Kidney (tissue), 13 donors: ENCODE measurements at regions not wholly inside any gene's neighbourhood (a gene's known extent, or its start where the extent isn't known, plus 50 kb on each side); places are given as distances from the start of the nearest gene placed in this dataset.
A peak's percentile ranks its signal among the peaks of the same experiment; 100 is the strongest.

Source experiments
- DNase-seq, 5 donors: peaks; one replicate each; pipeline ENCODE4 v3.0.0-alpha.2; 2013 to 2020
- FAIRE-seq: peaks from 2 replicates; lab custom pipeline; 2012; peaks lifted over from hg19 to GRCh38; lab: Jason Lieb, UNC
- H3K27ac ChIP-seq, 2 donors: one replicate each; pipeline ENCODE4 v1.7.0; 2013; ENCODE audit warnings: low read depth in 2 of 2, low read length in 2 of 2, inconsistent platforms in 1 of 2
- H3K27me3 ChIP-seq: one replicate; pipeline ENCODE4 v1.7.1; 2013; ENCODE audit warnings: low read length, inconsistent platforms; ENCODE audit not compliant: control insufficient read depth, insufficient read depth
- H3K36me3 ChIP-seq, 3 donors: one replicate each; pipeline versions ENCODE4 v1.7.0 to v1.7.1; 2013; ENCODE audit warnings: low read length in 3 of 3, control low read depth in 1 of 3, inconsistent platforms in 1 of 3; ENCODE audit not compliant: insufficient read depth in 3 of 3, control insufficient read depth in 2 of 3
- H3K4me1 ChIP-seq, 3 donors: one replicate each; pipeline versions ENCODE4 v1.7.0 to v1.7.1; 2013; ENCODE audit warnings: low read length in 3 of 3, inconsistent platforms in 1 of 3, low read depth in 1 of 3; ENCODE audit not compliant: control insufficient read depth in 2 of 3, insufficient read depth in 2 of 3
- H3K4me3 ChIP-seq, 3 donors: one replicate each; pipeline versions ENCODE4 v1.7.0 to v1.8.1; 2013; ENCODE audit warnings: low read length in 3 of 3, control low read depth in 1 of 3, inconsistent platforms in 1 of 3
- H3K9ac ChIP-seq, 3 donors: one replicate each; pipeline versions ENCODE4 v1.7.0 to v1.7.1; 2013; ENCODE audit warnings: low read length in 3 of 3, control low read depth in 1 of 3, inconsistent platforms in 1 of 3
- H3K9me3 ChIP-seq, 3 donors: one replicate each; pipeline versions ENCODE4 v1.7.0 to v1.7.1; 2013; ENCODE audit warnings: low read length in 3 of 3, control low read depth in 1 of 3, inconsistent platforms in 1 of 3; ENCODE audit not compliant: control insufficient read depth in 2 of 3, insufficient read depth in 1 of 3
- intact Hi-C: fragments of 100-400 bp; cut with DNase I; formaldehyde crosslinking; loops from one replicate; pipeline ENCODE4 v1.11.1; 2022
- TF ChIP-seq, protein P1 (sequence below): IDR thresholded peaks from 3 replicates; pipeline ENCODE4 v1.5.1; 2012; ENCODE audit warnings: mild to moderate bottlenecking, moderate library complexity, borderline replicate concordance; ENCODE audit not compliant: insufficient read depth; ENCODE audit errors: extremely low read depth
- donor health status: control.
- donor health status: control.
- donor health status: control.
- donor health status: control.
- donor health status: control.
- donor health status: DM: yes; HTN: yes; CAD: no.
- donor health status: Normal renal cell carcinoma (clear cell type).

DNA sequence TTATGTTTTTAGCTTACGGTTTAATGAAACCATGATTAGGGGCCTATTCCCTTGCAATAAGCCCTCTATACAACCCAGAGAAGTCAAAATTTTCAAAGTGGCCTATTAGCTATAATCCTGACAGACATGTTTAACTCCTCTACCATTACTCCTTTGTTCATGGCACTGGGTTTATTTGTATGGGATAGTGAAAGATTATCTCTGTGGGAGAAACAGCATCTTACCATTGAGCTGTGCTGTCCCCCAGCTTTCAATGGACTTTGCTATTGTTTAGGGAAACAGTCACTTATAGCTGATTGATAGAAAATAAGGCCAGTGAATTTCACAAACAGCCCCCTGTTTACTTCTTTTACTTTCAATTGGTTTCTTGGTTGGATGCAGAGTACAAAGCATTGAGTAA lies 675.2 kb upstream of the GCFC2 start:
- H3K27me3 ChIP-seq, result no peaks in the 10 kb centered on the region
- TF ChIP-seq, protein P1, sequence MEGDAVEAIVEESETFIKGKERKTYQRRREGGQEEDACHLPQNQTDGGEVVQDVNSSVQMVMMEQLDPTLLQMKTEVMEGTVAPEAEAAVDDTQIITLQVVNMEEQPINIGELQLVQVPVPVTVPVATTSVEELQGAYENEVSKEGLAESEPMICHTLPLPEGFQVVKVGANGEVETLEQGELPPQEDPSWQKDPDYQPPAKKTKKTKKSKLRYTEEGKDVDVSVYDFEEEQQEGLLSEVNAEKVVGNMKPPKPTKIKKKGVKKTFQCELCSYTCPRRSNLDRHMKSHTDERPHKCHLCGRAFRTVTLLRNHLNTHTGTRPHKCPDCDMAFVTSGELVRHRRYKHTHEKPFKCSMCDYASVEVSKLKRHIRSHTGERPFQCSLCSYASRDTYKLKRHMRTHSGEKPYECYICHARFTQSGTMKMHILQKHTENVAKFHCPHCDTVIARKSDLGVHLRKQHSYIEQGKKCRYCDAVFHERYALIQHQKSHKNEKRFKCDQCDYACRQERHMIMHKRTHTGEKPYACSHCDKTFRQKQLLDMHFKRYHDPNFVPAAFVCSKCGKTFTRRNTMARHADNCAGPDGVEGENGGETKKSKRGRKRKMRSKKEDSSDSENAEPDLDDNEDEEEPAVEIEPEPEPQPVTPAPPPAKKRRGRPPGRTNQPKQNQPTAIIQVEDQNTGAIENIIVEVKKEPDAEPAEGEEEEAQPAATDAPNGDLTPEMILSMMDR, result no peak

DNA sequence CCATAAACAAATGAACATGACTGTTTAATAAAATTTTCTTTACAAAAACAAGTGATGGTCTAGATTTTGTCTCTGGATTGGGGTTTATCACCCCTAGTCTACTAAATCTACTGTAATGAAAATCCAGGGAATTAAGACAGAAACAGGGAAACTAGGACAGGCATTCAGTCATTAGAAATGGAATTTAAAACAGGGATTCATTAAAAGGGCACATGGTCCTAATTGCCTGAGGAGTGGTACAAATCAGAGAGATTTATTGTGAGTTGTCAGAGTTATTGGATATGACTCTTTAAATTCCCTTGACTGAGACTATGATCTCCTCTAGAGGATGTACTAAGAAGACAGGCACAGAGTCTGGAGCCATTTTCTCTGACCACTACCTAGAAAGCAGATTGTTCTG lies 670.9 kb upstream of the GCFC2 start:
- Histone ChIP-seq H3K36me3 (no peaks in the 10 kb centered on the region), H3K9me3 (no peaks in the 10 kb centered on the region), H3K4me3 (no peak overlapping the region), H3K4me1 (no peaks in the 10 kb centered on the region), H3K9ac (no peak overlapping the region), H3K27ac (no peak overlapping the region), H3K27me3 (no peaks in the 10 kb centered on the region)
- TF ChIP-seq, protein P1, result no peak
- FAIRE-seq (no peak), DNase-seq (no peak)
- intact Hi-C loops, result no loop called here

More for the DNA sequence above, 675.2 kb upstream of the GCFC2 start:
- no peaks in the 10 kb centered on the region for H3K36me3 ChIP-seq
- H3K27ac ChIP-seq, result no peak overlapping the region
- intact Hi-C loops, result no loop called here
- H3K9me3 ChIP-seq, result no peaks in the 10 kb centered on the region
- H3K4me3 ChIP-seq, result no peak overlapping the region
- DNase-seq (no peak), FAIRE-seq (no peak)
- no peaks in the 10 kb centered on the region for H3K4me1 ChIP-seq
- H3K9ac ChIP-seq, result no peak overlapping the region

DNA sequence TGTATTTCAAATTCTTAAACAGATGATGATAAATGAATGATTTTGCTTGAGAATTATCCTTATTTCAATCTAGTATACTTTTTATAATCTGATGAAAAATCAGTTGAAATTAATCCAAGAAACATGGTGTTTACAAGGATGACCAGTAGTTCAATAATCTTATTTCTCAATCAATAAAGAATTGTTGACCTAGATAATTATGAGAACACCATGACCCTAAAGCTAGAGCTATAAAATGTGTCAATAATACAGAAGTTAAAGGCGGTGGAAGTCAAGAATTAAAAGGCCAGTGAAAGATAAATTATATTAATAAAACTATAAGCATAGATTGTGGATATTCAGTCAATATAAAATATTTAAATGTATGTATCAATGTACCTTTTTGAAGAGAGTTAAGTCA lies 667.4 kb upstream of the GCFC2 start:
- no peaks in the 10 kb centered on the region for H3K9me3 ChIP-seq
- no peaks in the 10 kb centered on the region for H3K27me3 ChIP-seq
- FAIRE-seq (no peak), DNase-seq (no peak)
- no peak overlapping the region for H3K9ac ChIP-seq
- H3K4me1 ChIP-seq, result no peaks in the 10 kb centered on the region
- intact Hi-C loops, result no loop called here
- TF ChIP-seq, protein P1, result no peak
- H3K27ac ChIP-seq, result no peak overlapping the region
- H3K36me3 ChIP-seq, result no peaks in the 10 kb centered on the region
- no peak overlapping the region for H3K4me3 ChIP-seq

DNA sequence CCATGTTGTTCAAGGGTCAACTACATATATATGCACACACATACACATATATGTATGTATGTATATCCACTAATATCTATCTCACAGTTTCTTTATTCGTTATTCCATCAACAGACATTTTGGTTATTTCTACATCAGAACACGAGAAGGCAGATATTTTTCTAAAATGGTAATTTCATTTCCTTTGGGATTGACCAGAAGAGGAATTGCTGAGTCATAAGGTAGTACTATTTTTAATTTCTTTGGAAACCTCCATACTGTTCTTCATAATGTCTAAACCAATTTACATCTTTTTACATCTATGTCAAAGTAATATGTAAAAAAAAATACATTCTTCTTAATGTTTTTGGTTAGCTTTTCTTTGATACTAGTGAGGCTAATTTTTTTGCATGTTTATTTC lies 630.7 kb upstream of the GCFC2 start:
- Histone ChIP-seq H3K27me3 (no peaks in the 10 kb centered on the region), H3K4me3 (no peak overlapping the region), H3K36me3 (no peaks in the 10 kb centered on the region), H3K4me1 (no peaks in the 10 kb centered on the region), H3K9ac (no peak overlapping the region), H3K27ac (no peak overlapping the region), H3K9me3 (no peaks in the 10 kb centered on the region)
- intact Hi-C loops, result no loop called here
- FAIRE-seq (peak; percentile 17), DNase-seq (no peak)
- TF ChIP-seq, protein P1, result no peak
